ENCODE measurements at regions not wholly inside any gene's neighbourhood (a gene's known extent, or its start where the extent isn't known, plus 50 kb on each side); places are given as distances from the start of the nearest gene placed in this dataset.
A peak's percentile ranks its signal among the peaks of the same experiment; 100 is the strongest.

GRCh38 chr5:52334367-52334766 lies 453.3 kb upstream of the ITGA1 start:
- no peaks in the 10 kb centered on the region for H3K4me1 Mint-ChIP-seq
- no peaks in the 10 kb centered on the region for H3K36me3 Mint-ChIP-seq (ENCODE audit: low read depth)
- no peak for TF ChIP-seq CTCF (IDR thresholded peaks at IDR 0.05)
- H3K27ac Mint-ChIP-seq, result no peak overlapping the region
- no peak overlapping the region for H3K4me3 Mint-ChIP-seq
- H3K27me3 Mint-ChIP-seq (ENCODE audit: low read depth, poor library complexity), result no peaks in the 10 kb centered on the region
- no peak for DNase-seq
- H3K9me3 Mint-ChIP-seq, result peaks cover 20% of the 10 kb centered on the region

- H3K36me3 Mint-ChIP-seq (ENCODE audit: low read depth), result no peaks in the 10 kb centered on the region
Observed at GRCh38 chr5:52339285-52339684, 448.4 kb upstream of the ITGA1 start.

DNA sequence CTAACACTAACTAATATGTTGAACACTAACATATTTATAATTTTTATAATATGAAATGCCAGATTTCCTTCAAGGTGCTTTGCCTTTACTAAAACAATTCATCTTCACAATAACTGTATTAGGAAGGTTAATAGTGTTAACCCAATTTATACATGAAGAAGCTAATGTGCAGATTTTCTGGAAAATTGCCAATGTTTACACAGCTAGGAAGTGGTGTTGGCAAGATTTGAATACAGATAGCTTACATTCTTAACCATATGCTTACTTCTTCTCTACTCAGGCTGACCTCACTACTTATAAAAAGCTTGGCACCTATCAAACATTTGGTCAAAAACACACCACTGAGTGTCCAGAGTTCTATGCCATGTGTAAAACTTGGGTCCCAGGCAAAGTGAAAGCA lies 445.4 kb upstream of the ITGA1 start:
- no peaks in the 10 kb centered on the region for H3K4me1 Mint-ChIP-seq
- no peaks in the 10 kb centered on the region for H3K27me3 Mint-ChIP-seq (ENCODE audit: low read depth, poor library complexity)
- H3K36me3 Mint-ChIP-seq (ENCODE audit: low read depth), result no peaks in the 10 kb centered on the region
- no peak overlapping the region for H3K27ac Mint-ChIP-seq
- H3K4me3 Mint-ChIP-seq, result no peak overlapping the region
- DNase-seq, result no peak
- H3K9me3 Mint-ChIP-seq, result peaks cover 3% of the 10 kb centered on the region
- no peak for TF ChIP-seq CTCF (IDR thresholded peaks at IDR 0.05)

More at GRCh38 chr5:52339285-52339684, 448.4 kb upstream of the ITGA1 start:
- TF ChIP-seq CTCF (IDR thresholded peaks at IDR 0.05), result no peak
- peaks cover 20% of the 10 kb centered on the region for H3K9me3 Mint-ChIP-seq
- no peak for DNase-seq
- H3K4me3 Mint-ChIP-seq, result no peak overlapping the region
- no peaks in the 10 kb centered on the region for H3K4me1 Mint-ChIP-seq
- H3K27me3 Mint-ChIP-seq (ENCODE audit: low read depth, poor library complexity), result no peaks in the 10 kb centered on the region
- H3K27ac Mint-ChIP-seq, result no peak overlapping the region

DNA sequence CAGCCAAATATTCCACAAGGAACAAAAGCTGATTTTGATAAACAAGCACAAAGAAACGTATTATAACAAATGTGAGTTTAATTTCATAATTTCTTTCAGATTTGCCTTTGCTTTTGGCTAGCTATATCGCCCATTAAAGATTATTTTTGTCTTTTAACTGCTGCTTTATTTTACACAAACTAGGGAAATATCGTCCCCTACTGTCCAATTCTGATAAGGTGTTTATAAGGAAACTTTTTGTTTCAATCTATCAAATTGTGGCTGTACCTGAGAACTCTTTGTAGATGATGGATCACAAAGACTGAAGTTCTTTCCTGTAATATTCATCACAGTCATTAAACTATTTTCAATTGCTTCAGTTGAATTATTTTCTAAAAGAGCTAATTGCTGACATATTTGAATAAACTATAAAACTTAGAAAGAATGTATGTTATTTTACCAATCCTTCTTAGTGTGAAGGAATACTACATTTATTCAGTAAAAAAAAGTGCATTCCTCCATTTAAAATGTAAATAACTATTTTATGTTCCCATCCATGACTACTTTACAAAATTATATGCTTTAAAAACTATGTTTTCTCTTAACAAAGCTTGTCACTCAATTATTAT lies 431.3 kb upstream of the ITGA1 start:
- TF ChIP-seq CTCF (IDR thresholded peaks at IDR 0.05), result peak; percentile 82
- H3K27me3 Mint-ChIP-seq (ENCODE audit: low read depth, poor library complexity), result no peaks in the 10 kb centered on the region
- no peaks in the 10 kb centered on the region for H3K36me3 Mint-ChIP-seq (ENCODE audit: low read depth)
- no peaks in the 10 kb centered on the region for H3K4me1 Mint-ChIP-seq
- H3K27ac Mint-ChIP-seq, result no peak overlapping the region
- H3K9me3 Mint-ChIP-seq, result no peaks in the 10 kb centered on the region
- no peak overlapping the region for H3K4me3 Mint-ChIP-seq
- no peak for DNase-seq

GRCh38 chr5:52359261-52359660 lies 428.5 kb upstream of the ITGA1 start:
- H3K36me3 Mint-ChIP-seq (ENCODE audit: low read depth), result no peaks in the 10 kb centered on the region
- no peak for DNase-seq
- TF ChIP-seq CTCF (IDR thresholded peaks at IDR 0.05), result no peak
- H3K4me3 Mint-ChIP-seq, result no peak overlapping the region
- no peaks in the 10 kb centered on the region for H3K9me3 Mint-ChIP-seq
- no peak overlapping the region for H3K27ac Mint-ChIP-seq
- no peaks in the 10 kb centered on the region for H3K27me3 Mint-ChIP-seq (ENCODE audit: low read depth, poor library complexity)
- no peaks in the 10 kb centered on the region for H3K4me1 Mint-ChIP-seq

DNA sequence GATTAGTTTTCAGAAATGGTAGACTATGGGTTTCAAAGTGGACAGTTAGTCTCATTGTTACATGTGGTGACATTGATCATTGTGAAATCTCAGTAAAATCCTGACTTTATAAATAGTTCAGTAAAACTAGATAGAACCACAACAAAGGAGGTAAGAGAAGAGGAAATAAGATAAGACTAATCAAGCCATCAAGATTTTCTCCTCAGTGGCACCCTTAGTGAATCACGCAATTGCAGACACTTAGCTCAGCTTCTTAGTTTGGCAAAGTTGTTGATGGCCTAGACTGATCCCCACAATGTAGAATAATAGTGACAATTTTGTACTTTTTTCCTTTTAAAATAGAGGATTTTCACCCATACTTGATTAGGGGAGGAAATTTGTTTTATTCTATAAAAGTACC lies 426.7 kb upstream of the ITGA1 start:
- H3K4me3 Mint-ChIP-seq, result no peak overlapping the region
- no peak for TF ChIP-seq CTCF (IDR thresholded peaks at IDR 0.05)
- no peak for DNase-seq
- H3K36me3 Mint-ChIP-seq (ENCODE audit: low read depth), result no peaks in the 10 kb centered on the region
- H3K27me3 Mint-ChIP-seq (ENCODE audit: low read depth, poor library complexity), result no peaks in the 10 kb centered on the region
- H3K27ac Mint-ChIP-seq, result no peak overlapping the region
- H3K9me3 Mint-ChIP-seq, result no peaks in the 10 kb centered on the region
- H3K4me1 Mint-ChIP-seq, result no peaks in the 10 kb centered on the region
